Fibroblast of upper back skin (primary cell): ENCODE measurements at regions not wholly inside any gene's neighbourhood (a gene's known extent, or its start where the extent isn't known, plus 50 kb on each side); places are given as distances from the start of the nearest gene placed in this dataset.
"Not testable (repeated sequence)": the region's sequence is repeated elsewhere in the genome, so short reads cannot be mapped to it uniquely, and the experiment has no call there.

Experiments used
- DNase-seq: peaks from one replicate; pipeline ENCODE4 v3.0.0-alpha.2; 2013

GRCh38 chrX:31014474-31014873 is 57.4 kb downstream of the FTHL17 start:
- not testable (repeated sequence) for DNase-seq

- DNase-seq: no peak
Measured at GRCh38 chrX:31012509-31013025, 59.3 kb downstream of the FTHL17 start.

- DNase-seq: no peak
Measured at GRCh38 chrX:31007321-31007720, 64.5 kb downstream of the FTHL17 start.

GRCh38 chrX:31006027-31006426 is 65.8 kb downstream of the FTHL17 start:
- no peak for DNase-seq

GRCh38 chrX:30997411-30997810 is 74.4 kb downstream of the FTHL17 start:
- DNase-seq: no peak

- DNase-seq: no peak
Measured at GRCh38 chrX:30995705-30996104, 76.1 kb downstream of the FTHL17 start.

GRCh38 chrX:30995060-30995700 is 76.7 kb downstream of the FTHL17 start:
- DNase-seq: no peak

GRCh38 chrX:30994018-30994417 is 77.8 kb downstream of the FTHL17 start:
- DNase-seq: not testable (repeated sequence)

GRCh38 chrX:30992381-30992904 is 79.4 kb downstream of the FTHL17 start:
- no peak for DNase-seq

GRCh38 chrX:30990361-30990760 is 81.5 kb downstream of the FTHL17 start:
- no peak for DNase-seq

GRCh38 chrX:30982467-30982866 is 89.4 kb downstream of the FTHL17 start:
- no peak for DNase-seq

GRCh38 chrX:30981968-30982367 is 89.9 kb downstream of the FTHL17 start:
- DNase-seq: no peak

GRCh38 chrX:30979271-30979670 is 90.2 kb upstream of the TAB3 start:
- DNase-seq: no peak

GRCh38 chrX:30975467-30975866 is 86.4 kb upstream of the TAB3 start:
- DNase-seq: no peak

GRCh38 chrX:30973784-30974427 is 84.9 kb upstream of the TAB3 start:
- no peak for DNase-seq

- peak; percentile 61 for DNase-seq
Measured at GRCh38 chrX:30971774-30972603, 82.9 kb upstream of the TAB3 start.

- DNase-seq: no peak
Measured at GRCh38 chrX:30967516-30967915, 78.5 kb upstream of the TAB3 start.

- DNase-seq: no peak
Measured at GRCh38 chrX:30965767-30966166, 76.7 kb upstream of the TAB3 start.

- no peak for DNase-seq
Measured at GRCh38 chrX:30961387-30962174, 72.5 kb upstream of the TAB3 start.

GRCh38 chrX:30957753-30958152 is 68.7 kb upstream of the TAB3 start:
- peak; percentile 62 for DNase-seq

- DNase-seq: no peak
Measured at GRCh38 chrX:30955687-30956086, 66.6 kb upstream of the TAB3 start.

- DNase-seq: no peak
Measured at GRCh38 chrX:30951003-30951402, 61.9 kb upstream of the TAB3 start.

GRCh38 chrX:30950391-30950790 is 61.3 kb upstream of the TAB3 start:
- no peak for DNase-seq
